Islet of Langerhans (tissue), 1 donor: ENCODE measurements at regions not wholly inside any gene's neighbourhood (a gene's known extent, or its start where the extent isn't known, plus 50 kb on each side); places are given as distances from the start of the nearest gene placed in this dataset.

Experiments
- FAIRE-seq: peaks from one replicate; lab custom pipeline; 2011; peaks lifted over from hg19 to GRCh38; lab: Jason Lieb, UNC

DNA sequence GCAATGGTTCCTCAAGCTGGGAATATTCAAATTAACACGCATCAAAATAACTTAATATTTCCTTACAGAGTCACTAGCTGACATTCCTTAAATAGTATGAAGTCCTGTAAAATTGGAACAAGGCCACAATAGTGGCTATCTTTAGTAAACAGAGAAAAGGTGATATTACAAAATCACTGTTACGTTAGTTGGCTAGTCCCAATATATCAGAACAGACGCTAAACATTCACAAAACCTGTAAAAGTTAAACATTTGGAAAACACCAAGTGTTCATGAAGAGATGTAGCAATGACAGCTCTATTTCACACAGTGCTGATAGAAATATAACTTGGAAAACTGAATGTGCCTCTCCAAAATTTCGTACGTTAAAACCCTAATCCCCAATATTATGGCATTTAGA lies 61.0 kb upstream of the FAM47C start:
- FAIRE-seq = no peak

DNA sequence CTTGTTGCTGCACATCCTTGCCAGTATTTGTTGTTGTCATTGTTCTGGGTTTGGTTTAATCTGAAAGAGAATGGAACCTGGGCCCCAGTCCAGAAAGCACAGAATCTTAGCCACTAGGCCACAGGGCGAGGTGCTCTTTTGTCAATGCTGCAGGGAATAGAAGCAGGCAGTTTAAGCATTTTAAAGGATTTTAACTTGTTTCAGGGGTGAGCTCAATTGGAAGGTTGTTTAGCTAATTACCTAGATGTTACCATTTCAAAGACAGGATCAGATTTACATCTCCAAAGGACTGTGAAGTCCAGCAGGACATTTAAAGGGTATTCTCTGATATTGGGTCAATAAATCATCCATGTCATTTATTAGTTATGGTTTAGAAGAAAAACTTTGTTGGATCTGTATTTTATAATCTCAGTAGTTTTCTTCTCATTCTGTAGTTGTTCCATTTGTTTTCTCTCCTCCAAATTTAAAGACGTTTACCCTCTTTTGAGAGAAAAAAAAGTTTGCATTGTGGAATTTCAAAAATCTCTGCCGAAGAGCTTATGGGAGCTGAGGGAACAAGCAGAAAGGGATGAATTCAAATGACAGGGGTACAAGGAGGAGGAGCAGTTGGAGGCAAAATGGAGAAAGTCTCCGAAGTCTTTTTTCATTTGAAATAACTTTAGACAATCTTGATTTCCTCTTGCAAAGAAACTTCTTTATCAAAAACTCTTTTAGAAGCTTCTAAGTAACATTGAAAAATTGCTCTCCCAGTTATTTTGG lies 57.5 kb upstream of the FAM47C start:
- FAIRE-seq = no peak

DNA sequence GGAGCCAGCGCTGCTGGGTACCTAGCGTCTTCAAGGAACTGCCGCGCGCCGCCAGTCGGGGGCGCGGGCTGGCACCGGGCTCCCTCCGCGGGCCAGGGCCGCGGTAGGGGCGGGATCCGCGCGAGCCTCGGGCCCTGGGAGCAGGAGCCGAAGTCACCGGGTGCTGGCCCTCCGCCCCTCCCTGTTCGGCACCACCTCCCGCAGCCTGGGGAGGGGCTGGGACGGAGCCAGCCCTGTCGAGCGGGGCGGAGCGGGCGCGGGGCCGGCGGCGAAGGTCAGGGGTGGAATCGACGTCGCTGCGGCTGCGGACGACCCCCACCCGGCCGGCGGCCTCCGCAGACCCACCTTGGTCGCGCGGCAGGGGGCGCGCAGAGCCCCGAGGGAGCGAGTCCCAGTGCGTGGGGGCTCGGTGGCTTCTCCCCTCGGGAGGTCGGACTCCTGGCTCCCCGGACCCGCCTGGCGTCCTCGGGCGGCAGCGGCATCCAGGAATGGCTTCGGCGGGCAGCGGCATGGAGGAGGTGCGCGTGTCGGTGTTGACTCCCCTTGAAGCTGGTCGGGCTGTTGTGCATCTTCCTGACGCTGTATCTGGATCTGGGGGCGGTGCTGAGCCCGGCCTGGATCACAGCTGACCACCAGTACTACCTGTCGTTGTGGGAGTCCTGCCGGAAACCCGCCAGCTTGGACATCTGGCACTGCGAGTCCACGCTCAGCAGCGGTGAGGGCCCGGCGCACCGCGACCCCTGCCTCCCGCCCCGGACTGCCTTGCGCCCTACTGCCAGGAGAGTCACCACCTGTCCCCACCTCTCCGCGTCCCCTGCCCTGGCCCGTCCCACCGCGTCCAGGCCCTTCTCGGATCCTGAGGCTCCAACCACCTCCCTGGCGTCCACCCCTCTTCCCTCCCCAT lies 50.5 kb upstream of the FAM47C start:
- no peak for FAIRE-seq
